LNCAP (cell line): ENCODE measurements at regions not wholly inside any gene's neighbourhood (a gene's known extent, or its start where the extent isn't known, plus 50 kb on each side); places are given as distances from the start of the nearest gene placed in this dataset.

Experiments used
- TF ChIP-seq, protein P1 (sequence below): fragments of 450-650 bp; IDR thresholded peaks from 2 replicates; pipeline ENCODE4 v1.5.1; 2017; ENCODE audit warnings: mild to moderate bottlenecking

DNA sequence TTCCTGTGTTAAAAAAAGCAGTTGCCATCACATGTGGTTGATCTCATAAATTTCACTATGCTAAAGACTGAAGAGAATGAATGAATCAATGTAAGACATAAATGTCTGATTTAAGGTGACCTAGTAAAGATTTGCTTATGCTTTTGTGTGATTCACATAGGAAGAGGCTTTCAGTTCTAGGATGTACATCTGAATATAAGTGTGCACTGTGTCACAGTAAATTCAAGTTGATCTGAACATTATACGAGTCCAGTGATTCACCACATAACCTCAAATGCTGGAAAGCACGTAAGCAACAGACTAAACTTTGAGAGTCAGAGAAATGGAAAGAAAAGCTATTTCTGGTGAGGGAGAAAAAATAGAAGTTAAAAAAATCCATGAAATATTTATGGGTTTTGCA lies 567.9 kb downstream of the EPHA5 start:
- TF ChIP-seq, protein P1, sequence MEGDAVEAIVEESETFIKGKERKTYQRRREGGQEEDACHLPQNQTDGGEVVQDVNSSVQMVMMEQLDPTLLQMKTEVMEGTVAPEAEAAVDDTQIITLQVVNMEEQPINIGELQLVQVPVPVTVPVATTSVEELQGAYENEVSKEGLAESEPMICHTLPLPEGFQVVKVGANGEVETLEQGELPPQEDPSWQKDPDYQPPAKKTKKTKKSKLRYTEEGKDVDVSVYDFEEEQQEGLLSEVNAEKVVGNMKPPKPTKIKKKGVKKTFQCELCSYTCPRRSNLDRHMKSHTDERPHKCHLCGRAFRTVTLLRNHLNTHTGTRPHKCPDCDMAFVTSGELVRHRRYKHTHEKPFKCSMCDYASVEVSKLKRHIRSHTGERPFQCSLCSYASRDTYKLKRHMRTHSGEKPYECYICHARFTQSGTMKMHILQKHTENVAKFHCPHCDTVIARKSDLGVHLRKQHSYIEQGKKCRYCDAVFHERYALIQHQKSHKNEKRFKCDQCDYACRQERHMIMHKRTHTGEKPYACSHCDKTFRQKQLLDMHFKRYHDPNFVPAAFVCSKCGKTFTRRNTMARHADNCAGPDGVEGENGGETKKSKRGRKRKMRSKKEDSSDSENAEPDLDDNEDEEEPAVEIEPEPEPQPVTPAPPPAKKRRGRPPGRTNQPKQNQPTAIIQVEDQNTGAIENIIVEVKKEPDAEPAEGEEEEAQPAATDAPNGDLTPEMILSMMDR, result no peak

DNA sequence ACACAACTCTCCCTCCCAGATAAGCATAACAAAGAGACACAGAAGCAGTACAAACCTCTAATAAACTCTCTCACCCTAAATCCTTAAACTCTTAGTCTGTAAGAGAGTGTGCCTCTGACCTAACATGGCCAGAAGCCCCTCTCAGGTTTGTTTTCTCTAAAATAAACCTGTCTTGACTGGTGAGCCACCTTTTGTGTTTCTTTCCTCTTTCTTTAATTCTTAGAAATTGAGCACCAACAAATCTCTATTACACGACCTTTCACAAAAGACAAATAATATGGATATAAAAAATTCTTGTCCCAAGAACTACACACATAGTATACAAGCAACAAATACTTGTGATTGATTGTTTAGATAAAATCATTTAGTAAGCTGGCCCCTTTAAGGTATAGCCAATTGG lies 573.7 kb downstream of the EPHA5 start:
- TF ChIP-seq, protein P1, result no peak

DNA sequence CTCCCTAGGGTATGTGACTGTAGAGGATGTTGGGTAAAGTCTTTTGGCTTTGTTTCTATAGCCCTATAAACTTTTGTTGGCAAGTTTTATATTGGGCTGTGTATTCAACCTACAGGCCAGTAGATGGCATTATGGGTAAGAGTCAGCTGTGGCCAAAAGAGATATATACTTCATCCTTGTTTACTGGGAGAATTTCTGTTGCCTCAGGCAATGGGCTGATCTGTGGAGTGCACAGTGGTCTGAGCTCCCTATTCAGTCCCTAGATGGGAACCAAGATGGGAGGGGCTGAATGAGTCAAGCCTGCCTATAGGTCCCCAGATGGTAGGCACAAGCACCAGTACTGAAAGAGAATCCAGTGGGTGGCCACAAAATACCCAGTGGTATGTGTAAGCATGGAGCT lies 580.6 kb downstream of the EPHA5 start:
- TF ChIP-seq, protein P1, result peak; percentile 52

DNA sequence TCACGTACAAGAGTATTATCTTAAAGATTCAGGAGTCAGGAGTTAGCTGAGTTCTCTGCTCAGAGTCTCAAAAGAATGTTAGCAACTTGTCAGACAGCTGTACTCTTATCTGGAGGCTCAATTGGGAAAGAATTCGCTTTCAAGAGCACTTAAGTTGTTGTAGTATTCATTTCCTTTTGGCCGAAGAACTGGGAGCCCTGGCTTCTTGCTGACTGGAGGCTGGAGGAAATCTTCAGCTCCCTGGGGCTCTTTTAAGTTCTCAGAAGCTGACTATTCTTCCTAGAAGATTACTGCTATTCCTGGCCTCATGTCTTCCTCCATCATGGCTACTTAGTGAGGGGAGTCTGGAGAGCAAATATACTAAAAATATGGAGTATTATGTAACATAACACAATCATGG lies 587.2 kb downstream of the EPHA5 start:
- TF ChIP-seq, protein P1, result no peak

DNA sequence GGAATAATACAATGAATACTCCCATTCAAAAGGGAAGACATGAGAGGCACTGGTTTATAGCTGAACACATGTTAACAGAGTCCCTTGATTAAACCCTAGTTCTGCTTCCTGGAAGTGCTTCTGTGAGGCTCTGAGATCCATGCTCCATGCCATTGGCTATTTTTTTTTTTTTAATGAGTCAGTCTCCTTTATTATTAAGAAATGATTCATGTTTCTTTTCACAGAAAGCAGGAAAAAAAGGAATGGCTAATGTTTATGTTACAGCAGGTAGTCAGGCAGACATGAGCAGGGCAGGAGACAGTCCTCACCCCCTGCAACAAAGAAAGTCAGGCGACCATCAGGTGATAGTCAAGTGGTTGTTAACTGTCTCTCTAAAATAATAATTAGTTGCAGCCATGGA lies 598.7 kb downstream of the EPHA5 start:
- TF ChIP-seq, protein P1, result no peak

DNA sequence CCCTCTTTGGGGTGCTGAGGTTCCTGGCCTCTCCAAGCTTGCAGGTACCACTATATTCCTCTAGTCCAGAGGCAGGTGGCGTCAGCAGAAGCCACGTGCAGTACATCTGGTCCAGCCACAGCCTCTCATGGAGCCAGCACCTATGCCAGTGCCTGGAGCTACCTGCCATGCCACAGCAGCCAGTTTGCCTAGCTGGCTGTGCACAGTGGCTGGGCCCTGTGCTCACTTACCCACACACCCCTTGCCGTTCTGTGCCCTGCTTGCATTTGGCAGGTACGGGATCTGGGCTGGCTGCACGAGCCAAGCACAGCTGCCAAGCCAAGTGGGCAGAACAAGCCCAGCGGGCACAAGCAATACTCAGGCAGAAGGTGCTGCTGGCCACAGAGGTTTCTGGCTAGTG lies 601.1 kb downstream of the EPHA5 start:
- TF ChIP-seq, protein P1, result no peak

DNA sequence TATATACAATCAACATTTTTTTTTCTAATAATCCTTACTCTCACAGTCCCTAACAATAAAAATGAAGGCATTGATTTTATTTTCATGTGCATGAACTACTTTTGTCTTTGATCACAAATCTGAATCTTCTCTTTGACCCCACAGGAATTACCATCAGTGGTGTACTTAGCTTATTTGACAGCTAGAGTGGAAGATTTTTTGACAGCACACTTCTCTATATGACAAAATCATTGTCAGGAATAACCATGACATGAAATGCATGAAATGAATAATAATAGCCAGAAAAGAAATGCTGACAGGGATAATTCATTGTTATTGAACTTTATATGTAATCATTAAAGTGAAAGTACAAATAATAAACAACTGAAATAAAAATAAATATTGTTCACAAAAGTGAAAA lies 604.2 kb downstream of the EPHA5 start:
- TF ChIP-seq, protein P1, result no peak

DNA sequence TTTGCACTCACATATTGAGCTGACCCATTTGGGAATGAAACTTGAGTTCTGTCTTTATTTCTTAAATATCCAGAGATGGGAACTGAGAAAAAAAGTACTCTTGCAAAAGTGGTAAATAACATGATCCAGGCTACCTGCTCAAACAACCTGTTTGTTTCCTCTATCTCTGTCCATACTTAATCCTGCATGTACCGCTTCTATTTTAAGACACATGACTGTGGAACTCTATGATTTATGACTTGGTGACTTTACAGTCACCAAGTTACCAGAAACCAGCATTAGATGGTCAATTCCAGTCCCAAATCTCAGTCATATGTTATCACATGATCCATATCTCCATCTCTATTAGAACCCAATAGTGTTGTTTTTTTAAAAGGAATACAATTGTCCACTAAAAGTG lies 606.7 kb downstream of the EPHA5 start:
- TF ChIP-seq, protein P1, result no peak
